T-cell (primary cell): ENCODE measurements at regions not wholly inside any gene's neighbourhood (a gene's known extent, or its start where the extent isn't known, plus 50 kb on each side); places are given as distances from the start of the nearest gene placed in this dataset.

Experiments
- ATAC-seq, 4 experiments: fragments of 200-7000 bp in 3 of 4; fragments of 150-1000 bp in 1 of 4; cut with Tn5 transposase; replicated peaks in 1 of 4; 1 replicate in 3 of 4; 2 replicates in 1 of 4; pipeline ENCODE4 v1.10.0; 2021; ENCODE audit warnings: moderate library complexity in 3 of 4, mild to moderate bottlenecking in 2 of 4, moderate number of reproducible peaks in 1 of 4
- CTCF ChIA-PET, 2 donors: fragments of 300-600 bp; sonication (Branson Sonifier 250); formaldehyde crosslinking; loops; one replicate each; lab custom pipeline; 2022; ENCODE audit warnings: antibody characterized with exemption in 2 of 2; lab: Charles Lee
- POLR2A ChIA-PET, 2 donors: fragments of 300-600 bp; sonication (Branson Sonifier 250); formaldehyde crosslinking; loops; one replicate each; lab custom pipeline; 2022; ENCODE audit warnings: antibody characterized with exemption in 2 of 2; lab: Charles Lee
- DNase-seq, 35 experiments: peaks; one replicate each; pipeline versions ENCODE4 v3.0.0 to v3.0.0-alpha.2; 2013 to 2023
- H3K27ac ChIP-seq: one replicate; pipeline ENCODE4 v1.5.1; 2013; ENCODE audit warnings: low read length
- H3K27me3 ChIP-seq, 2 experiments: replicated peaks in 1 of 2; 1 replicate in 1 of 2; 2 replicates in 1 of 2; pipeline versions ENCODE4 v1.6.1 to v1.7.0; 2013; ENCODE audit warnings: low read length in 1 of 2, mixed read lengths in 1 of 2; ENCODE audit not compliant: control insufficient read depth in 2 of 2, insufficient read depth in 2 of 2; ENCODE audit errors: extremely low read depth in 1 of 2
- H3K36me3 ChIP-seq, 2 donors: 1 replicate in 1 of 2; 2 replicates in 1 of 2; pipeline versions ENCODE4 v1.6.1 to v1.7.0; 2013; ENCODE audit warnings: low read length in 1 of 2; ENCODE audit not compliant: control insufficient read depth in 2 of 2, insufficient read depth in 1 of 2; ENCODE audit errors: extremely low read depth in 1 of 2
- H3K4me1 ChIP-seq, 2 experiments: 1 replicate in 1 of 2; 2 replicates in 1 of 2; pipeline versions ENCODE4 v1.6.1 to v1.7.0; 2013; ENCODE audit warnings: low read length in 2 of 2, mixed read lengths in 1 of 2; ENCODE audit not compliant: insufficient read depth in 2 of 2, control insufficient read depth in 1 of 2; ENCODE audit errors: extremely low read depth in 1 of 2
- H3K4me3 ChIP-seq, 2 donors: 1 replicate in 1 of 2; 2 replicates in 1 of 2; pipeline versions ENCODE4 v1.5.1 to v1.7.0; 2013; ENCODE audit warnings: mild to moderate bottlenecking in 2 of 2, low read length in 1 of 2, moderate library complexity in 1 of 2; ENCODE audit not compliant: control insufficient read depth in 1 of 2; ENCODE audit errors: extremely low read depth in 1 of 2
- H3K9me3 ChIP-seq: 2 replicates; pipeline ENCODE4 v1.7.0; 2013
- H3K27ac Mint-ChIP-seq, 2 donors: one replicate each; pipeline ENCODE4 v1.8.0; 2020 to 2021; ENCODE audit warnings: mild to moderate bottlenecking in 2 of 2, mixed read lengths in 2 of 2
- H3K27me3 Mint-ChIP-seq, 2 donors: one replicate each; pipeline ENCODE4 v1.8.0; 2021 to 2022; ENCODE audit warnings: mixed read lengths in 2 of 2
- H3K36me3 Mint-ChIP-seq: one replicate; pipeline ENCODE4 v1.8.0; 2021; ENCODE audit warnings: mixed read lengths
- H3K4me1 Mint-ChIP-seq, 3 donors: one replicate each; pipeline ENCODE4 v1.8.0; 2020 to 2022; ENCODE audit warnings: mixed read lengths in 3 of 3, mild to moderate bottlenecking in 1 of 3
- H3K4me3 Mint-ChIP-seq, 3 donors: one replicate each; pipeline ENCODE4 v1.8.0; 2020 to 2022; ENCODE audit warnings: mild to moderate bottlenecking in 3 of 3, mixed read lengths in 3 of 3, moderate library complexity in 3 of 3
- H3K9me3 Mint-ChIP-seq, 3 donors: one replicate each; pipeline ENCODE4 v1.8.0; 2020 to 2022; ENCODE audit warnings: mixed read lengths in 3 of 3
- WGBS: methylation state at CpG from one replicate; pipeline ENCODE4 v1.1.5; 2013; ENCODE audit warnings: missing lambda C conversion rate; ENCODE audit not compliant: insufficient coverage; 5-methylcytosine and 5-hydroxymethylcytosine counted together

- CTCF ChIA-PET = no interaction called here
Observed at GRCh38 chr15:39066677-39067076, 502.1 kb upstream of the RASGRP1 start.

DNA sequence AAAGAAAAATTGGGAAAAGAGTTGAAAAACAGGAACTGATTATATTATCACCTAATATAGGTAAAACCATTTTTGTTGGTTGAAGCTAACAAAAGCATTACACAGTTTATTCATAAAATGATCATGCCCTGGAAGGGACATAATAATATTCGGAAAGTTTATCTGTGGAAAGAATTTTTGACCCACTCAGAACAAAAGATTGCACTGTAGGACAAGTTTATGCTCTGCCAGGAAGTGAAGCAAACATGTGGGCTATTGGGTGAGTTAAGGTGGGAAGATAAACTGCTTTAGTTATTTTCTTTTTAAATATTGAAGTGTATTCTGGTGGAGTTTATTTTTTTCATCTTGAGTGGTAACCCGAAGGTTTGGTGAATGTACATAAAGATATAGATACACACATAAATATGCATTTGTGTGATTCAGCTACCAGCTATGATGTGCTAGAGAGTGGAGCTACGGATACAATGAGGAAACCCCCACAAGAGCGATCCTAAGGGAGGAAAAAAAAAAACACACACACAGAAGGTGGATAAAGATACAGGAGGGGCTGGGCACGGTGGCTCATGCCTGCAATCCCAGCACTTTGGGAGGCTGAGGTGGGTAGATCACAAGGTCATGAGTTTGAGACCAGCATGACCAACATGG lies 506.4 kb upstream of the THBS1 start:
- Mint-ChIP-seq H3K27me3 (peaks cover 5 to 13% of the 10 kb centered on the region in 2 donors), H3K4me3 (no peak overlapping the region), H3K27ac (no peak overlapping the region), H3K4me1 (no peaks in the 10 kb centered on the region), H3K9me3 (no peaks in the 10 kb centered on the region), H3K36me3 (no peaks in the 10 kb centered on the region)
- H3K27me3 ChIP-seq = peaks cover 2 to 3% of the 10 kb centered on the region in 2 experiments
- H3K4me3 ChIP-seq = no peak overlapping the region
- ATAC-seq = no peak
- ChIA-PET CTCF (interaction anchor here in 1 of 2 donors (1.0 kb wide), 1 partner anchor 27 kb away, joined by 3 read pairs; no protein-coding TSS in a partner anchor), POLR2A (no interaction called here)
- no peaks in the 10 kb centered on the region for H3K4me1 ChIP-seq
- DNase-seq = no peak
- H3K27ac ChIP-seq = no peak overlapping the region
- no CpG with 5 or more reads among the region's 5 CpGs for WGBS
- H3K9me3 ChIP-seq = no peaks in the 10 kb centered on the region
- no peaks in the 10 kb centered on the region for H3K36me3 ChIP-seq

More at GRCh38 chr15:39066677-39067076, 502.1 kb upstream of the RASGRP1 start:
- no peak overlapping the region for H3K27ac ChIP-seq
- H3K4me3 ChIP-seq = no peak overlapping the region
- H3K27ac Mint-ChIP-seq = no peak overlapping the region
- peaks cover 5 to 7% of the 10 kb centered on the region in 2 donors for H3K27me3 Mint-ChIP-seq
- no peaks in the 10 kb centered on the region for H3K36me3 ChIP-seq
- ATAC-seq (no peak), DNase-seq (no peak)
- no peaks in the 10 kb centered on the region for H3K9me3 Mint-ChIP-seq
- H3K4me1 ChIP-seq = no peaks in the 10 kb centered on the region
- WGBS = no CpG with 5 or more reads among the region's 3 CpGs
- no peak overlapping the region for H3K4me3 Mint-ChIP-seq
- POLR2A ChIA-PET = no interaction called here
- no peaks in the 10 kb centered on the region for H3K36me3 Mint-ChIP-seq
- no peaks in the 10 kb centered on the region for H3K27me3 ChIP-seq
- H3K9me3 ChIP-seq = no peaks in the 10 kb centered on the region
- H3K4me1 Mint-ChIP-seq = no peaks in the 10 kb centered on the region

- Mint-ChIP-seq H3K9me3 (no peaks in the 10 kb centered on the region), H3K27me3 (peaks cover 5 to 11% of the 10 kb centered on the region in 2 donors), H3K4me1 (no peaks in the 10 kb centered on the region), H3K36me3 (no peaks in the 10 kb centered on the region), H3K4me3 (no peak overlapping the region), H3K27ac (no peak overlapping the region)
- H3K4me3 ChIP-seq = no peak overlapping the region
- H3K27me3 ChIP-seq = peaks cover 2 to 3% of the 10 kb centered on the region in 2 experiments
- CTCF ChIA-PET = interaction anchor here in 1 of 2 donors (1.0 kb wide), 1 partner anchor 26 kb away, joined by 3 read pairs; no protein-coding TSS in a partner anchor
- no peak for DNase-seq
- H3K9me3 ChIP-seq = no peaks in the 10 kb centered on the region
- H3K27ac ChIP-seq = no peak overlapping the region
- no peaks in the 10 kb centered on the region for H3K4me1 ChIP-seq
- POLR2A ChIA-PET = no interaction called here
- 60% methylated on average over 1 of the region's 3 CpGs for whole genome bisulfite sequencing
- no peaks in the 10 kb centered on the region for H3K36me3 ChIP-seq
- ATAC-seq = no peak
Observed at GRCh38 chr15:39075311-39075710, 505.6 kb upstream of the THBS1 start.

GRCh38 chr15:39075756-39076341 lies 505.0 kb upstream of the THBS1 start:
- DNase-seq (no peak), ATAC-seq (no peak)
- Histone ChIP-seq H3K36me3 (no peaks in the 10 kb centered on the region), H3K4me1 (no peaks in the 10 kb centered on the region), H3K4me3 (no peak overlapping the region), H3K27ac (no peak overlapping the region), H3K27me3 (peaks cover 2 to 3% of the 10 kb centered on the region in 2 experiments), H3K9me3 (no peaks in the 10 kb centered on the region)
- WGBS = no CpG with 5 or more reads among the region's 7 CpGs
- Mint-ChIP-seq H3K36me3 (no peaks in the 10 kb centered on the region), H3K4me1 (no peaks in the 10 kb centered on the region), H3K27ac (no peak overlapping the region), H3K4me3 (no peak overlapping the region), H3K9me3 (no peaks in the 10 kb centered on the region), H3K27me3 (peaks cover 5 to 9% of the 10 kb centered on the region in 2 donors)
- POLR2A ChIA-PET = no interaction called here
- CTCF ChIA-PET = no interaction called here

- Mint-ChIP-seq H3K9me3 (no peaks in the 10 kb centered on the region), H3K4me3 (no peak overlapping the region), H3K27ac (no peak overlapping the region), H3K4me1 (no peaks in the 10 kb centered on the region), H3K36me3 (no peaks in the 10 kb centered on the region), H3K27me3 (peaks cover 5 to 9% of the 10 kb centered on the region in 2 donors)
- Histone ChIP-seq H3K4me3 (no peak overlapping the region), H3K27ac (no peak overlapping the region), H3K4me1 (no peaks in the 10 kb centered on the region), H3K9me3 (no peaks in the 10 kb centered on the region), H3K36me3 (no peaks in the 10 kb centered on the region), H3K27me3 (peaks cover 2 to 3% of the 10 kb centered on the region in 2 experiments)
- ChIA-PET CTCF (no interaction called here), POLR2A (no interaction called here)
- no CpG with 5 or more reads among the region's 3 CpGs for WGBS
- DNase-seq = no peak
- no peak for ATAC-seq
Observed at GRCh38 chr15:39078026-39078425, 502.9 kb upstream of the THBS1 start.

DNA sequence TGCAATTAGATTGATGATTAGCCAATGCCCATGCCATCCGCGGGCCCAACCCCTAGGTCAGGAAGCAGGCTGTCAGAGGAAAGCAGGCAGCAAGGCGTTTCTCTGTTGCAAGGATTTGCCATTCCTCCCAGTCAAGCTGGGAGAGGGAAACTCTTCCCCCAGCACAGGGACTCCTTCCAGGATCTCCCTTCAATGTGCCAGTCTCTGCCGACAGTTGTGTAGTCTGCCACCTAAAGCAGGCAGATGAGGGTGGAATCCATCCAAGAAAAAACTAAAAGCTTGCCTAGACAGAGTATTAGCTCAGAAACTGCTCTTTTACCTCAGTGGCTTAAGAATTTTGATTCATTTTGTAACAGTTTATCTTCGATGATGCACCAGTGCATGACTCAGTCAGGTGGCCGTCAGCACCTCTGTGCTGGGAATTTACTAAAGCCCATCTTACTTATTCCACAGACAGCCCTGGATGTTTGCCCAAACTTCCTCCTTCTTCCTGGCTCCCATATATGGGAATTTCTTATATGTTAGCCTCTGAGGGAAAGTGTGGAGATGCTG lies 501.5 kb upstream of the THBS1 start:
- H3K4me1 Mint-ChIP-seq = no peaks in the 10 kb centered on the region
- Histone ChIP-seq H3K27ac (no peak overlapping the region), H3K4me3 (no peak overlapping the region), H3K4me1 (no peaks in the 10 kb centered on the region), H3K9me3 (no peaks in the 10 kb centered on the region), H3K27me3 (peaks cover 2 to 3% of the 10 kb centered on the region in 2 experiments), H3K36me3 (no peaks in the 10 kb centered on the region)
- H3K4me3 Mint-ChIP-seq = no peak overlapping the region
- no peaks in the 10 kb centered on the region for H3K36me3 Mint-ChIP-seq
- ChIA-PET CTCF (no interaction called here), POLR2A (interaction anchor here in 1 of 2 donors (0.6 kb wide), 1 partner anchor 69 kb away, joined by 3 read pairs; no protein-coding TSS in a partner anchor)
- DNase-seq (no peak), ATAC-seq (no peak)
- H3K27me3 Mint-ChIP-seq = peaks cover 5 to 6% of the 10 kb centered on the region in 2 donors
- H3K27ac Mint-ChIP-seq = no peak overlapping the region
- no peaks in the 10 kb centered on the region for H3K9me3 Mint-ChIP-seq
- WGBS = 89% methylated on average over 1 of the region's 6 CpGs
